Upper lobe of left lung (tissue), 6 donors: ENCODE measurements at regions not wholly inside any gene's neighbourhood (a gene's known extent, or its start where the extent isn't known, plus 50 kb on each side); places are given as distances from the start of the nearest gene placed in this dataset.

Experiments used
- ATAC-seq, 2 donors: fragments of 200-7000 bp; cut with Tn5 transposase; one replicate each; pipeline ENCODE4 v1.9.1; 2022; ENCODE audit warnings: mild to moderate bottlenecking in 2 of 2, moderate library complexity in 2 of 2; ENCODE audit not compliant: low FRiP score in 2 of 2
- DNase-seq, 2 donors: peaks; one replicate each; pipeline ENCODE4 v3.0.0-alpha.2; 2019 to 2020
- H3K27ac ChIP-seq, 4 donors: fragments of 200-600 bp; sonication (generic); one replicate each; pipeline ENCODE4 v1.5.1; 2016 to 2019
- H3K27me3 ChIP-seq, 4 donors: fragments of 200-600 bp; sonication (generic); one replicate each; pipeline ENCODE4 v1.5.1; 2017 to 2019
- H3K36me3 ChIP-seq, 4 donors: fragments of 200-600 bp; sonication (generic); one replicate each; pipeline ENCODE4 v1.5.1; 2016 to 2019
- H3K4me1 ChIP-seq, 4 donors: fragments of 200-600 bp; sonication (generic); one replicate each; pipeline ENCODE4 v1.5.1; 2018 to 2019
- H3K4me3 ChIP-seq, 4 donors: fragments of 200-600 bp; sonication (generic); one replicate each; pipeline ENCODE4 v1.5.1; 2017 to 2019; ENCODE audit warnings: mild to moderate bottlenecking in 2 of 4, moderate library complexity in 1 of 4
- H3K9me3 ChIP-seq, 4 donors: fragments of 200-600 bp; sonication (generic); one replicate each; pipeline ENCODE4 v1.5.1; 2018 to 2019
- CTCF ChIP-seq, 6 experiments: fragments of 450-650 bp in 4 of 6; fragments of 200-600 bp in 2 of 6; sonication (generic) in 2 of 6; IDR thresholded peaks; one replicate each; pipeline ENCODE4 v1.5.1; 2016 to 2019; ENCODE audit warnings: antibody characterized with exemption in 6 of 6
- EP300 ChIP-seq, 4 donors: sonication (generic); formaldehyde crosslinking; IDR thresholded peaks; one replicate each; pipeline ENCODE4 v1.5.1; 2017; ENCODE audit warnings: antibody characterized with exemption in 4 of 4, control low read depth in 2 of 4
- POLR2A ChIP-seq, 4 donors: fragments of 450-650 bp; IDR thresholded peaks; one replicate each; pipeline ENCODE4 v1.5.1; 2016 to 2017; ENCODE audit warnings: antibody characterized with exemption in 4 of 4, mild to moderate bottlenecking in 2 of 4
- POLR2AphosphoS5 ChIP-seq, 2 donors: sonication (generic); formaldehyde crosslinking; IDR thresholded peaks; one replicate each; pipeline ENCODE4 v1.5.1; 2017; ENCODE audit warnings: antibody characterized with exemption in 2 of 2
- WGBS, 2 donors: methylation state at CpG; one replicate each; pipeline ENCODE4 v1.1.5; 2017 to 2018; 5-methylcytosine and 5-hydroxymethylcytosine counted together
- donor health status: DM: no; HTN: no; CAD: no; lungs with moderate emphysema.
- donor health status: DM: no; HTN: yes; CAD: no; lungs with severe emphysema.

GRCh38 chr5:27821681-27822080, 783.3 kb upstream of the CDH9 start:
- no peaks in the 10 kb centered on the region for H3K36me3 ChIP-seq
- H3K27me3 ChIP-seq = no peaks in the 10 kb centered on the region
- ATAC-seq (no peak), DNase-seq (no peak)
- H3K27ac ChIP-seq = no peak overlapping the region
- 47 to 53% methylated on average over 2 of the region's 2 CpGs for WGBS, 2 donors
- TF ChIP-seq EP300 (IDR thresholded peaks at IDR 0.05) (no peak), CTCF (IDR thresholded peaks at IDR 0.05) (no peak), POLR2AphosphoS5 (IDR thresholded peaks at IDR 0.05) (no peak), POLR2A (IDR thresholded peaks at IDR 0.05) (no peak)
- H3K4me1 ChIP-seq = no peaks in the 10 kb centered on the region
- no peak overlapping the region for H3K4me3 ChIP-seq
- H3K9me3 ChIP-seq = no peaks in the 10 kb centered on the region

GRCh38 chr5:27818888-27819287, 780.5 kb upstream of the CDH9 start:
- DNase-seq (no peak), ATAC-seq (no peak)
- no peaks in the 10 kb centered on the region for H3K9me3 ChIP-seq
- no peak overlapping the region for H3K4me3 ChIP-seq
- WGBS, 2 donors = 52 to 77% methylated on average over 1 of the region's 1 CpG
- no peak overlapping the region for H3K27ac ChIP-seq
- TF ChIP-seq POLR2A (IDR thresholded peaks at IDR 0.05) = no peak
- TF ChIP-seq EP300 (IDR thresholded peaks at IDR 0.05) = no peak
- no peak for TF ChIP-seq POLR2AphosphoS5 (IDR thresholded peaks at IDR 0.05)
- TF ChIP-seq CTCF (IDR thresholded peaks at IDR 0.05) = no peak
- no peaks in the 10 kb centered on the region for H3K4me1 ChIP-seq
- H3K36me3 ChIP-seq = no peaks in the 10 kb centered on the region
- no peaks in the 10 kb centered on the region for H3K27me3 ChIP-seq

- Histone ChIP-seq H3K4me3 (no peak overlapping the region), H3K27ac (no peak overlapping the region), H3K36me3 (no peaks in the 10 kb centered on the region), H3K27me3 (no peaks in the 10 kb centered on the region), H3K4me1 (no peaks in the 10 kb centered on the region), H3K9me3 (no peaks in the 10 kb centered on the region)
- no peak for TF ChIP-seq POLR2AphosphoS5 (IDR thresholded peaks at IDR 0.05)
- DNase-seq (no peak), ATAC-seq (no peak)
- WGBS, 2 donors = 0% methylated on average over 1 of the region's 1 CpG
Measured at GRCh38 chr5:27814983-27815382, 776.6 kb upstream of the CDH9 start.

GRCh38 chr5:27814286-27814685, 775.9 kb upstream of the CDH9 start:
- no peaks in the 10 kb centered on the region for H3K36me3 ChIP-seq
- ATAC-seq (no peak), DNase-seq (no peak)
- 68 to 81% methylated on average over 1 of the region's 1 CpG for WGBS, 2 donors
- H3K9me3 ChIP-seq = no peaks in the 10 kb centered on the region
- no peak overlapping the region for H3K4me3 ChIP-seq
- no peaks in the 10 kb centered on the region for H3K4me1 ChIP-seq
- H3K27me3 ChIP-seq = no peaks in the 10 kb centered on the region
- H3K27ac ChIP-seq = no peak overlapping the region
- no peak for TF ChIP-seq POLR2AphosphoS5 (IDR thresholded peaks at IDR 0.05)
- TF ChIP-seq EP300 (IDR thresholded peaks at IDR 0.05) = no peak
- TF ChIP-seq CTCF (IDR thresholded peaks at IDR 0.05) = no peak
- no peak for TF ChIP-seq POLR2A (IDR thresholded peaks at IDR 0.05)

GRCh38 chr5:27810458-27810857, 772.1 kb upstream of the CDH9 start:
- DNase-seq = no peak

More at GRCh38 chr5:27810458-27810857, 772.1 kb upstream of the CDH9 start:
- Histone ChIP-seq H3K9me3 (no peaks in the 10 kb centered on the region), H3K4me1 (no peaks in the 10 kb centered on the region), H3K27me3 (no peaks in the 10 kb centered on the region), H3K4me3 (no peak overlapping the region), H3K36me3 (no peaks in the 10 kb centered on the region), H3K27ac (no peak overlapping the region)
- no peak for TF ChIP-seq POLR2A (IDR thresholded peaks at IDR 0.05)
- TF ChIP-seq EP300 (IDR thresholded peaks at IDR 0.05) = no peak
- no peak for TF ChIP-seq CTCF (IDR thresholded peaks at IDR 0.05)
- TF ChIP-seq POLR2AphosphoS5 (IDR thresholded peaks at IDR 0.05) = no peak
- 77 to 78% methylated on average over 5 of the region's 5 CpGs for WGBS, 2 donors
- ATAC-seq = no peak
